Upper lobe of left lung (tissue), 6 donors: ENCODE measurements at regions not wholly inside any gene's neighbourhood (a gene's known extent, or its start where the extent isn't known, plus 50 kb on each side); places are given as distances from the start of the nearest gene placed in this dataset.
A peak's percentile ranks its signal among the peaks of the same experiment; 100 is the strongest.
"Not testable (repeated sequence)": the region's sequence is repeated elsewhere in the genome, so short reads cannot be mapped to it uniquely, and the experiment has no call there.

Experiments used
- ATAC-seq, 2 donors: fragments of 200-7000 bp; cut with Tn5 transposase; one replicate each; pipeline ENCODE4 v1.9.1; 2022; ENCODE audit warnings: mild to moderate bottlenecking in 2 of 2, moderate library complexity in 2 of 2; ENCODE audit not compliant: low FRiP score in 2 of 2
- DNase-seq, 2 donors: peaks; one replicate each; pipeline ENCODE4 v3.0.0-alpha.2; 2019 to 2020
- H3K27ac ChIP-seq, 4 donors: fragments of 200-600 bp; sonication (generic); one replicate each; pipeline ENCODE4 v1.5.1; 2016 to 2019
- H3K27me3 ChIP-seq, 4 donors: fragments of 200-600 bp; sonication (generic); one replicate each; pipeline ENCODE4 v1.5.1; 2017 to 2019
- H3K36me3 ChIP-seq, 4 donors: fragments of 200-600 bp; sonication (generic); one replicate each; pipeline ENCODE4 v1.5.1; 2016 to 2019
- H3K4me1 ChIP-seq, 4 donors: fragments of 200-600 bp; sonication (generic); one replicate each; pipeline ENCODE4 v1.5.1; 2018 to 2019
- H3K4me3 ChIP-seq, 4 donors: fragments of 200-600 bp; sonication (generic); one replicate each; pipeline ENCODE4 v1.5.1; 2017 to 2019; ENCODE audit warnings: mild to moderate bottlenecking in 2 of 4, moderate library complexity in 1 of 4
- H3K9me3 ChIP-seq, 4 donors: fragments of 200-600 bp; sonication (generic); one replicate each; pipeline ENCODE4 v1.5.1; 2018 to 2019
- EP300 ChIP-seq, 4 donors: sonication (generic); formaldehyde crosslinking; IDR thresholded peaks; one replicate each; pipeline ENCODE4 v1.5.1; 2017; ENCODE audit warnings: antibody characterized with exemption in 4 of 4, control low read depth in 2 of 4
- POLR2A ChIP-seq, 4 donors: fragments of 450-650 bp; IDR thresholded peaks; one replicate each; pipeline ENCODE4 v1.5.1; 2016 to 2017; ENCODE audit warnings: antibody characterized with exemption in 4 of 4, mild to moderate bottlenecking in 2 of 4
- POLR2AphosphoS5 ChIP-seq, 2 donors: sonication (generic); formaldehyde crosslinking; IDR thresholded peaks; one replicate each; pipeline ENCODE4 v1.5.1; 2017; ENCODE audit warnings: antibody characterized with exemption in 2 of 2
- WGBS, 2 donors: methylation state at CpG; one replicate each; pipeline ENCODE4 v1.1.5; 2017 to 2018; 5-methylcytosine and 5-hydroxymethylcytosine counted together
- TF ChIP-seq, protein P1 (sequence below), 6 experiments: fragments of 450-650 bp in 4 of 6; fragments of 200-600 bp in 2 of 6; sonication (generic) in 2 of 6; IDR thresholded peaks; one replicate each; pipeline ENCODE4 v1.5.1; 2016 to 2019; ENCODE audit warnings: antibody characterized with exemption in 6 of 6
- donor health status: DM: no; HTN: no; CAD: no; lungs with moderate emphysema.
- donor health status: DM: no; HTN: yes; CAD: no; lungs with severe emphysema.

DNA sequence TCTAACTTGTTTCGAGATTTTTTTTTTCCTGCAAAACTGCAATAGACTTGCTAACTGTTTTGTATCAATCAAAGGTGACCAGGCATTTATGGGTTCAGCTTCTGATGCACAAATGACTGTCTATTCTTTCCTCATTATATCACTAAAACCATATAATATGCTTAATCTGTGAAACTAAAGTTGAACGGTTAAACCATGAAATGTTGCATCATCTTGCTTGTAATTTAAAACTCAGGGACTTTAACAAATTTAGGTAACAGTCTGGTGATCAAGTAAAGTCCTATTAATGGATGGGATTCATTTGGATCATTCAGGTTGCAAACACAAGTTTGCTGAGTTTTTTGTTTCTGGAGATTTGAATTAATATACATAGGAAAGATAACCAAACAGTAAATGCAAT, 232.0 kb upstream of the LUZP2 start:
- Histone ChIP-seq H3K4me3 (no peak overlapping the region), H3K4me1 (no peaks in the 10 kb centered on the region), H3K27me3 (no peaks in the 10 kb centered on the region), H3K9me3 (no peaks in the 10 kb centered on the region), H3K27ac (no peak overlapping the region), H3K36me3 (no peaks in the 10 kb centered on the region)
- TF ChIP-seq POLR2AphosphoS5 (IDR thresholded peaks at IDR 0.05) = no peak
- TF ChIP-seq EP300 (IDR thresholded peaks at IDR 0.05) = no peak
- TF ChIP-seq, protein P1, sequence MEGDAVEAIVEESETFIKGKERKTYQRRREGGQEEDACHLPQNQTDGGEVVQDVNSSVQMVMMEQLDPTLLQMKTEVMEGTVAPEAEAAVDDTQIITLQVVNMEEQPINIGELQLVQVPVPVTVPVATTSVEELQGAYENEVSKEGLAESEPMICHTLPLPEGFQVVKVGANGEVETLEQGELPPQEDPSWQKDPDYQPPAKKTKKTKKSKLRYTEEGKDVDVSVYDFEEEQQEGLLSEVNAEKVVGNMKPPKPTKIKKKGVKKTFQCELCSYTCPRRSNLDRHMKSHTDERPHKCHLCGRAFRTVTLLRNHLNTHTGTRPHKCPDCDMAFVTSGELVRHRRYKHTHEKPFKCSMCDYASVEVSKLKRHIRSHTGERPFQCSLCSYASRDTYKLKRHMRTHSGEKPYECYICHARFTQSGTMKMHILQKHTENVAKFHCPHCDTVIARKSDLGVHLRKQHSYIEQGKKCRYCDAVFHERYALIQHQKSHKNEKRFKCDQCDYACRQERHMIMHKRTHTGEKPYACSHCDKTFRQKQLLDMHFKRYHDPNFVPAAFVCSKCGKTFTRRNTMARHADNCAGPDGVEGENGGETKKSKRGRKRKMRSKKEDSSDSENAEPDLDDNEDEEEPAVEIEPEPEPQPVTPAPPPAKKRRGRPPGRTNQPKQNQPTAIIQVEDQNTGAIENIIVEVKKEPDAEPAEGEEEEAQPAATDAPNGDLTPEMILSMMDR (IDR thresholded peaks at IDR 0.05) = no peak
- no peak for TF ChIP-seq POLR2A (IDR thresholded peaks at IDR 0.05)
- no peak for ATAC-seq
- WGBS, 2 donors = 83 to 84% methylated on average over 2 of the region's 2 CpGs
- no peak for DNase-seq

DNA sequence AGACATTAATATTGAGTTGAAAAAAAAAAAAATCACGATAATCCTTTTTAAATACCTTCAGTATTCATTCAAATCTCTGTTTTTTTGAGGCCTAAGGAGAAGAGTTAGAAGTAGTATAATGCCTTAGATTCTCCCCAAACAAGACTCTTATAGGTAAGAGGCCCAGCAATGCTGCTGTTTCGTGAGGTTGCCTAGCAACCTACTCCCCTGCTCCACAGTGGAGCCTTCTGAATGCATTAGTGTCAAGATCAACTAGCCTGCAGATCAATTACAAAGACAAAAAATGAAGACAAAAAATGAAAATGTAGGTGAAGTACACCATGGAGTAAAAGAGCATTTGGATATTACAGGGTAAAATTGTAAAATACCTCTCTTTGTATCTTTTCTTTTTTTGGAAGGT, 229.8 kb upstream of the LUZP2 start:
- Histone ChIP-seq H3K9me3 (no peaks in the 10 kb centered on the region), H3K27me3 (no peaks in the 10 kb centered on the region), H3K4me3 (no peak overlapping the region), H3K36me3 (no peaks in the 10 kb centered on the region), H3K4me1 (no peaks in the 10 kb centered on the region), H3K27ac (no peak overlapping the region)
- TF ChIP-seq, protein P1 (IDR thresholded peaks at IDR 0.05) = no peak
- TF ChIP-seq POLR2A (IDR thresholded peaks at IDR 0.05) (no peak), EP300 (IDR thresholded peaks at IDR 0.05) (no peak), POLR2AphosphoS5 (IDR thresholded peaks at IDR 0.05) (no peak)
- ATAC-seq = no peak
- WGBS, 2 donors = 71 to 78% methylated on average over 2 of the region's 2 CpGs
- DNase-seq = no peak

DNA sequence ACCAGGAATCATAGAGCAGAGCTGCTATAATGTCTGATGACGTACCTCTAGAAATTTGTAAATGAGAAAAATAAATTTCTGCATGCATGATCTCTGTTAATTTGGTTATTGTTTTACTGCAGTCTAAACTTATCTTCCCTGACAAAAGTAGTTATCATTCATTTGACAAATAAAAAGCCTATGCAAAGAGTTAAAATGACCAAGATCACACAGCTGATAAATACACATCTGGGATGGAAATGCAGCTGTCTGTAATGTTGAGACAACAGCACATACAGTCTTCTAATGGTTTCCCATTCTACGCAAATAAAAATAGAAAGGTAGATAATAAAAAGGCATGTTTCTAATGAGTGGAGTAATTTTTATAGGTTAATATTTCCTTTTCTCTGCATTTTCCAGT, 225.1 kb upstream of the LUZP2 start:
- no peaks in the 10 kb centered on the region for H3K27me3 ChIP-seq
- H3K4me3 ChIP-seq = no peak overlapping the region
- TF ChIP-seq, protein P1 (IDR thresholded peaks at IDR 0.05) = no peak
- TF ChIP-seq POLR2A (IDR thresholded peaks at IDR 0.05) = no peak
- TF ChIP-seq EP300 (IDR thresholded peaks at IDR 0.05) = no peak
- TF ChIP-seq POLR2AphosphoS5 (IDR thresholded peaks at IDR 0.05) = no peak
- H3K36me3 ChIP-seq = no peaks in the 10 kb centered on the region
- no peaks in the 10 kb centered on the region for H3K4me1 ChIP-seq
- H3K27ac ChIP-seq = no peak overlapping the region
- no peak for DNase-seq
- no peaks in the 10 kb centered on the region for H3K9me3 ChIP-seq
- no peak for ATAC-seq
- WGBS, 2 donors = 88 to 91% methylated on average over 2 of the region's 2 CpGs

- not testable (repeated sequence) for H3K27me3 ChIP-seq, H3K27ac ChIP-seq, H3K9me3 ChIP-seq, H3K36me3 ChIP-seq, ATAC-seq, H3K4me3 ChIP-seq, H3K4me1 ChIP-seq
- 92 to 96% methylated on average over 7 to 9 of the region's 25 CpGs for WGBS, 2 donors
- peak in 1 of 2 donors; percentile 62 for DNase-seq
These were observed 222.6 kb upstream of the LUZP2 start for GRCh38 chr11:24274214-24274781.

GRCh38 chr11:24286238-24286637, 210.6 kb upstream of the LUZP2 start:
- Histone ChIP-seq H3K4me1 (no peaks in the 10 kb centered on the region), H3K9me3 (peaks cover 0 to 4% (median 0%) of the 10 kb centered on the region in 4 donors), H3K36me3 (no peaks in the 10 kb centered on the region), H3K27me3 (no peaks in the 10 kb centered on the region), H3K4me3 (no peak overlapping the region), H3K27ac (no peak overlapping the region)
- WGBS, 2 donors = 77 to 78% methylated on average over 3 of the region's 3 CpGs
- DNase-seq (no peak), ATAC-seq (no peak)
- TF ChIP-seq, protein P1 (IDR thresholded peaks at IDR 0.05) = no peak
